PC-9 (cell line): ENCODE measurements at regions not wholly inside any gene's neighbourhood (a gene's known extent, or its start where the extent isn't known, plus 50 kb on each side); places are given as distances from the start of the nearest gene placed in this dataset.

Experiments
- BruUV-seq: library from RNA; stranded (reverse); fragments of 400-500 nt; replicated peaks from 2 replicates; lab custom pipeline; 2021; lab: Mats Ljungman, UMichigan
- CTCF ChIA-PET: fragments of 300-600 bp; sonication (Branson Sonifier 250); formaldehyde crosslinking; loops from one replicate; lab custom pipeline; 2022; ENCODE audit warnings: antibody characterized with exemption; lab: Charles Lee
- POLR2A ChIA-PET: fragments of 300-600 bp; sonication (Branson Sonifier 250); formaldehyde crosslinking; loops from one replicate; lab custom pipeline; 2022; ENCODE audit warnings: antibody characterized with exemption; ENCODE audit not compliant: unreplicated experiment; lab: Charles Lee
- DNase-seq, 2 experiments: peaks; one replicate each; pipeline versions ENCODE4 v3.0.0 to v3.0.0-alpha.2; 2015 to 2022; ENCODE audit warnings: mixed read lengths in 1 of 2
- H2AFZ ChIP-seq: fragments of 200-600 bp; sonication (generic); 2 replicates; pipeline ENCODE4 v1.8.1; 2017; ENCODE audit warnings: antibody characterized with exemption
- H3F3A ChIP-seq: fragments of 200-600 bp; sonication (generic); 2 replicates; pipeline ENCODE4 v1.8.1; 2017; ENCODE audit warnings: antibody characterized with exemption, mild to moderate bottlenecking, low read depth; ENCODE audit not compliant: insufficient read depth
- H3K27ac ChIP-seq: fragments of 200-600 bp; sonication (generic); 2 replicates; pipeline ENCODE4 v1.6.1; 2016; ENCODE audit warnings: mixed run types
- H3K27me3 ChIP-seq: fragments of 200-600 bp; sonication (generic); 2 replicates; pipeline ENCODE4 v1.6.1; 2016; ENCODE audit warnings: low read depth, mixed run types; ENCODE audit not compliant: insufficient read depth
- H3K36me3 ChIP-seq: fragments of 200-600 bp; sonication (generic); 2 replicates; pipeline ENCODE4 v1.6.1; 2016; ENCODE audit warnings: low read depth, mixed run types
- H3K4me1 ChIP-seq: fragments of 200-600 bp; sonication (generic); replicated peaks from 2 replicates; pipeline ENCODE4 v1.6.1; 2016; ENCODE audit warnings: mixed run types; ENCODE audit not compliant: insufficient read depth
- H3K4me2 ChIP-seq: fragments of 200-600 bp; sonication (generic); 2 replicates; pipeline ENCODE4 v1.6.1; 2017; ENCODE audit warnings: mixed run types
- H3K4me3 ChIP-seq: fragments of 200-600 bp; sonication (generic); 2 replicates; pipeline ENCODE4 v1.6.1; 2016; ENCODE audit warnings: mixed run types
- H3K79me2 ChIP-seq: fragments of 200-600 bp; sonication (generic); 2 replicates; pipeline ENCODE4 v1.6.1; 2017; ENCODE audit warnings: low read depth, mixed run types
- H3K9me2 ChIP-seq: fragments of 200-600 bp; sonication (generic); 2 replicates; pipeline ENCODE4 v1.8.1; 2017; ENCODE audit warnings: mild to moderate bottlenecking; ENCODE audit not compliant: insufficient read depth
- H3K9me3 ChIP-seq: fragments of 200-600 bp; sonication (generic); 2 replicates; pipeline ENCODE4 v1.8.1; 2016; ENCODE audit warnings: low read depth; ENCODE audit not compliant: insufficient read depth
- H4K20me1 ChIP-seq: fragments of 200-600 bp; sonication (generic); 2 replicates; pipeline ENCODE4 v1.8.1; 2017; ENCODE audit not compliant: insufficient read depth
- EZH2 ChIP-seq: fragments of 200-600 bp; sonication (generic); IDR thresholded peaks from 2 replicates; pipeline ENCODE4 v1.8.0; 2017; ENCODE audit warnings: antibody characterized with exemption, low read depth
- intact Hi-C: fragments of 100-400 bp; cut with micrococcal nuclease; formaldehyde crosslinking; loops from one replicate; pipeline ENCODE4 v1.10.0; 2022; ENCODE audit not compliant: unreplicated experiment
- TF ChIP-seq, protein P1 (sequence below): fragments of 200-600 bp; sonication (generic); conservative IDR thresholded peaks from 2 replicates; pipeline ENCODE4 v1.6.1; 2017; ENCODE audit warnings: mixed run types, antibody characterized with exemption, mild to moderate bottlenecking, moderate library complexity

DNA sequence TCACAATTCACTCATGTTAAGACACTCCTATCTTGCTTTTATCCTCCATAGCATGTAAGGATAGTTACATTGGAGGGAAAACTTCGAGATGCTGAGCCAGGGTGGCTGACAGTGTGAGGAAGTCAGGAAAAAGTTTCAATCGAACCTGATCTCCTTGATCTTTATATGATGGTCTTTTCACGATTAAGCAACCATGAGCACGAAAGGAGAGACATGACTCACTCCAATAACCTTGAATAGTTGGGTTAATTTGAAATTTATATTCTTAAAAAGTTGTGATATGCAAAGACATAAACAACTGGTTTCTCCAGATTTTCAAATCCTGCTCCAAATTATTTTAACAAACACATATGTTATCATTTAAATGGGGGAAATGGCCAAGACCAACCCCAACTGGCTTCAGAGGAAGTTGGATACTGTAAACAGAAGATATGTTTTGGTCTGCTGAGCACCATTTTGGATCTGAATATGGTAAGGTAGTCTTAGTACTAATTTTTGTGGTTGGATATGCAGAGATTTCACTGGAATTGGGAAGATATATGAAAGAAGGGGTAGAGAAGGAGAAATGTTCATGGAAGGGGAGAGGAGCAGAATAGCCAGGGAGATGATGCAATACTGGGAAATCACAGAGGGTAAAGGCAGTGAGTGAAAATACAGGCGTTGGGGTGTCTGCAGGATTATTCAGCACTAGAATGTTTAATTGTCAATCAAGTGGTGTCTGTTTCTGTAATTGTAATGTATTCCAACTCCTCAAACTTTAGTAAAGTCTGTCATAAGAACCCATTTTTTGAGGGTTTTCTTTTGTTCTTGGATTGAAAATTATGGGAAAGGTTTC is 185.2 kb upstream of the SLC38A2 start:
- peak overlapping the region; percentile 94 for H3K27ac ChIP-seq
- no peaks in the 10 kb centered on the region for H4K20me1 ChIP-seq
- H3K9me3 ChIP-seq: peaks cover 18% of the 10 kb centered on the region
- peaks cover 72% of the 10 kb centered on the region for H3K4me1 ChIP-seq
- POLR2A ChIA-PET: interaction anchor here (0.6 kb wide), 1 partner anchor 143 kb away, joined by 11 read pairs; no protein-coding TSS in a partner anchor
- CTCF ChIA-PET: no interaction called here
- H3K27me3 ChIP-seq: no peaks in the 10 kb centered on the region
- DNase-seq: no peak
- H3F3A ChIP-seq: peaks cover 54% of the 10 kb centered on the region
- no peaks in the 10 kb centered on the region; the same call in 1 of the 2 replicates for H3K36me3 ChIP-seq
- no peak overlapping the region for H2AFZ ChIP-seq
- no peaks in the 10 kb centered on the region; the same call in 1 of the 2 replicates for H3K9me2 ChIP-seq
- H3K79me2 ChIP-seq: peaks cover 10% of the 10 kb centered on the region
- peak overlapping the region; percentile 71 for H3K4me2 ChIP-seq
- H3K4me3 ChIP-seq: 0 out of 2 replicates have a peak overlapping the region, but pooled peaks have one; percentile 3
- intact Hi-C loops: loop anchor here (5.0 to 10.0 kb wide), 3 partner anchors 120 to 717 kb away; no protein-coding TSS in a partner anchor
- no peak for TF ChIP-seq EZH2
- TF ChIP-seq, protein P1, sequence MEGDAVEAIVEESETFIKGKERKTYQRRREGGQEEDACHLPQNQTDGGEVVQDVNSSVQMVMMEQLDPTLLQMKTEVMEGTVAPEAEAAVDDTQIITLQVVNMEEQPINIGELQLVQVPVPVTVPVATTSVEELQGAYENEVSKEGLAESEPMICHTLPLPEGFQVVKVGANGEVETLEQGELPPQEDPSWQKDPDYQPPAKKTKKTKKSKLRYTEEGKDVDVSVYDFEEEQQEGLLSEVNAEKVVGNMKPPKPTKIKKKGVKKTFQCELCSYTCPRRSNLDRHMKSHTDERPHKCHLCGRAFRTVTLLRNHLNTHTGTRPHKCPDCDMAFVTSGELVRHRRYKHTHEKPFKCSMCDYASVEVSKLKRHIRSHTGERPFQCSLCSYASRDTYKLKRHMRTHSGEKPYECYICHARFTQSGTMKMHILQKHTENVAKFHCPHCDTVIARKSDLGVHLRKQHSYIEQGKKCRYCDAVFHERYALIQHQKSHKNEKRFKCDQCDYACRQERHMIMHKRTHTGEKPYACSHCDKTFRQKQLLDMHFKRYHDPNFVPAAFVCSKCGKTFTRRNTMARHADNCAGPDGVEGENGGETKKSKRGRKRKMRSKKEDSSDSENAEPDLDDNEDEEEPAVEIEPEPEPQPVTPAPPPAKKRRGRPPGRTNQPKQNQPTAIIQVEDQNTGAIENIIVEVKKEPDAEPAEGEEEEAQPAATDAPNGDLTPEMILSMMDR: no peak
- no TSS peak for BruUV-seq

DNA sequence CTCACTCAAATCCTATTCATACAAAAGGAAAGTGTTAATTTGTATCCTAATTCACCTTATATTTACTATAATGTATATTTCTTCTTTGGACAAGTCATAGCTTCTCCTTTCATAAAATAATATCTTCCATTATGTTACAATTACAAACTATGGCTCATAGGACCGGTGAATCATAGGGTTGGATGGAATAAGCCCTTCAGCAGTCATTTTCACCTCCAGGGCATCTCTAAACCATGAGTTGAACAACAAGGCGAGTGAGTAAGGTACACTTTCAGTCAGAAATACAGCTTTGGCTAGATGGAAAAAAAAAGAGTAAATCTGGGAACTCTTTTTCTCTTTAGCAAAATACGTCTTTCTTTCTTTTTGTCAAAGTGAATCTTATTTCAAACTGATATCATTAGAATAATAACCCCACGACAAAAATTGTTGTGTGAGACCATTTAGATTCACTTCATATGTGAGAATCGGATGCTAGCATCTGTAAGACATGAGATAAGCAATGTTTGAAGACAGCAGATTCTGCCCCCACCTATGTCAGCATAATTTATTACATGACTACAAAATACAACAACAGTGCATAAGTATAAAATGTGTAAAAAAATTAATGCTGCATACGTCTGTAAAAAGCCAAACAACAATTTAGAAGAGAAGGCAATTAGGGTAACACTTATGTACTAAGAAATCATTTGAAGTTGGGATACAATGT is 184.4 kb upstream of the SLC38A2 start:
- Histone ChIP-seq H3K4me1 (peaks cover 72% of the 10 kb centered on the region), H3K4me3 (peak overlapping the region; percentile 3; the same call in 1 of the 2 replicates), H3K79me2 (peaks cover 10% of the 10 kb centered on the region), H3K9me3 (peaks cover 14% of the 10 kb centered on the region), H2AFZ (0 out of 2 replicates have a peak overlapping the region, but pooled peaks have one; percentile 9), H3K36me3 (no peaks in the 10 kb centered on the region; the same call in 1 of the 2 replicates), H4K20me1 (no peaks in the 10 kb centered on the region), H3F3A (peaks cover 51% of the 10 kb centered on the region), H3K27me3 (no peaks in the 10 kb centered on the region), H3K9me2 (no peaks in the 10 kb centered on the region), H3K27ac (peak overlapping the region; percentile 94), H3K4me2 (peak overlapping the region; percentile 71)
- CTCF ChIA-PET: interaction anchor here (0.6 kb wide), 1 partner anchor 236 kb away, joined by 4 read pairs; no protein-coding TSS in a partner anchor
- TF ChIP-seq EZH2: no peak
- TF ChIP-seq, protein P1: no peak
- DNase-seq: peak; percentile 25 to 86
- BruUV-seq: no TSS peak
- intact Hi-C loops: loop anchor here (1.0 to 10.0 kb wide), 4 partner anchors 9 to 718 kb away; no protein-coding TSS in a partner anchor
- POLR2A ChIA-PET: interaction anchor here (0.6 to 1.3 kb wide), 2 partner anchors 173 to 288 kb away, joined by 3 read pairs; partner anchors contain the start of gene SLC38A1

DNA sequence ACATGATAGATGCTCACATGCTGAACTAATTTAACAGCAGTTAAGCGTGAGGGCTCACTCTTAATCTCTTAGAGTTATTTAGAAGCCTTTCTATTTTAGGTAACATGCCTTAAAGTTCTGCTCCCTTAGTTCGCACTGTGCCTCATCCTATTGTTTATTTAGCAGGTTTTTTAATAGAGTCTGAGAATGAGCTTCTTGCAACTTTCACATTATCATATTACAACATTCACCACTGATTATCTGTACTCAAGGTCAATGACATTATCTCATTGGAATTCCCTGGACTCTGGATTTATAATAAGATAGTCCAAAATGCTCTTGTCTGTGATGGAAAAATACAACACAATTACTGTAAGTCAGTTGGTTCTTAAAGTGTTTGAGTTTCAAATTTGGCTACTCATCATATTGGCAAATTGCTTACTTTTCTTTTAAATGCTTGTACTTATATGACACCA is 183.6 kb upstream of the SLC38A2 start:
- no peaks in the 10 kb centered on the region for H3K9me2 ChIP-seq
- no TSS peak for BruUV-seq
- peaks cover 47% of the 10 kb centered on the region for H3F3A ChIP-seq
- peak overlapping the region; percentile 94 for H3K27ac ChIP-seq
- H4K20me1 ChIP-seq: no peaks in the 10 kb centered on the region
- H2AFZ ChIP-seq: no peak overlapping the region
- H3K36me3 ChIP-seq: no peaks in the 10 kb centered on the region; the same call in 1 of the 2 replicates
- H3K9me3 ChIP-seq: peaks cover 14% of the 10 kb centered on the region
- no peak for TF ChIP-seq EZH2
- TF ChIP-seq, protein P1: no peak
- intact Hi-C loops: loop anchor here (1.0 to 10.0 kb wide), 4 partner anchors 8 to 719 kb away; no protein-coding TSS in a partner anchor
- ChIA-PET CTCF (interaction anchor here (1.0 kb wide), 1 partner anchor 105 kb away, joined by 4 read pairs; no protein-coding TSS in a partner anchor), POLR2A (interaction anchor here (0.5 to 1.3 kb wide), 5 partner anchors 80 to 462 kb away, joined by 3 to 8 read pairs (median 3); partner anchors contain the start of gene SLC38A1)
- peak overlapping the region; percentile 71 for H3K4me2 ChIP-seq
- peaks cover 68% of the 10 kb centered on the region for H3K4me1 ChIP-seq
- H3K4me3 ChIP-seq: peak overlapping the region; percentile 40; the same call in 1 of the 2 replicates
- no peaks in the 10 kb centered on the region for H3K27me3 ChIP-seq
- peaks cover 10% of the 10 kb centered on the region for H3K79me2 ChIP-seq
- peak in 1 of 2 experiments; percentile 94 for DNase-seq
